GM19438 (cell line): ENCODE measurements at regions not wholly inside any gene's neighbourhood (a gene's known extent, or its start where the extent isn't known, plus 50 kb on each side); places are given as distances from the start of the nearest gene placed in this dataset.
"Not testable (repeated sequence)": the region's sequence is repeated elsewhere in the genome, so short reads cannot be mapped to it uniquely, and the experiment has no call there.

ENCODE experiments used
- ATAC-seq: cut with Tn5 transposase; IDR thresholded peaks from one replicate; pipeline ENCODE4 v1.9.1; 2021; ENCODE audit warnings: low read depth; ENCODE audit not compliant: unreplicated experiment

DNA sequence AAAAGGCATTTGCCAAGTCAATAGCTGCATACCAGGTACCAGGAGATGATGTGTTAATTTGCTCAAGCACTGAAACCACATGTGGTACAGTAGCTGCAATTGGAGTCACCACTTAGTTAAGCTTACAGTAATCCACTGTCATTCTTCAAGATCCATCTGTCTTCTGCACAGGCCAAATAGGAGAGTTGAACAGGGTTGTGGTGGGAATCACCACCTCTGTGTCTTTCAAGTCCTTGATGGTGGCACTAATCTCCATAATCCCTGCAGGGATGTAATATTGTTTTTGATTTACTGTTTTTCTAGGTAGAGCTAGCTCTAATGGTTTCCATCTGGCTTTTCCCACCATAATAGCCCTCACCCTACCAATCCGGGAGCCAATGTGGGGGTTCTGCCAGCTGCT lies 91.9 kb downstream of the FCRL5 start:
- ATAC-seq = no peak

DNA sequence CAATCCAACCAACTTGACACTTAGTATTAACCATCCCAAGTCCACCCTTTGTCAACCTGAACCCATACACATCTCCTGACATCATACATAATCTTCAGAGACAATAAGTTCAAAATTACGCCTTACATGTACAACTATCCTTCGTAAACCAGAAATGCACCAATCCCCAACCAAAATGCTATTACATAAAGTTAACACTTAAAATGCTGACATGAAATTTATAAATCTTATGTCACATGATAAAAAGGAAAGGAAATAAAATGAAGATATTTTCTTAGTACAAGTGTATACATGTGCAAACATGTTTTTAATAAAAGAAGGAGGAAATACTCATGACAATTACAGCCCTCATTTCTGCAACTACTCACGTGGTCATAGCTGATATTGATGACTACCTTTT lies 95.0 kb downstream of the FCRL5 start:
- no peak for ATAC-seq

DNA sequence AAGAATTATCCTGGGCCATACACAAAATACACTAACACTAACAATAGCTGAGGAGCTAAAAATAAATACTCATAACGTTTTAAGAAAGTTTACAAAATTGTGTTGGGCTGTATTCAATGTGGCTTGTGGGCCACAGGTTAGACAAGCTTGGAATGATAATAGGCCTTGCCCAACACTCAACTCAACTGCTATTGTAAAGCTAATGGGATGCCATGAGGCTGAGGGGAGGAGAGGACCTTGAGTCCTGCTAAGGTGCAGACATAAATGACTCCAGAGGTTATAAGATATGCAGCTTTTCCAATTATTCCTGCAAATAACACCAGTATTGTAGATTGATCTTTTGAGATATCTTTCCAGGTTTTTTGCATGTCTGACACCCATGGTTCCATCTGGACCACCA lies 97.0 kb downstream of the FCRL5 start:
- ATAC-seq = no peak

DNA sequence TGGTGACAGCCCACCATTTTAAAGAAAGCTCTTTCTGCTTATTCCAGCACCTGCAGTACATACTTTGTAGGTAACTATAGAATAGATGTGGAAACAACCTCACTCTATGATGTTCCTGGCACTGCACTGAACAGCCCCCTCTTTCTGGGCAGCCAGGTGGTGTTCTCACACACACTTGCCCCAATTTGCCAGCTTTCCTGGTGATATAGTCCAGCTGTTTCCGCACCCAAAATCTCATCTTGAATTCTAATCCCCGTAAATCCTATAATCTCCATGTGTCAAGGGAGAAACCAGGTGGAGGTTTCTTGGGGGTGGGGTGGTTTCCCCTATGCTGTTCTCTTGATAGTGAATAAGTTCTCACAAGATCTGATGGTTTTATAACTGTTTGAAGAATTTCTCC lies 102.2 kb downstream of the FCRL5 start:
- ATAC-seq = no peak

DNA sequence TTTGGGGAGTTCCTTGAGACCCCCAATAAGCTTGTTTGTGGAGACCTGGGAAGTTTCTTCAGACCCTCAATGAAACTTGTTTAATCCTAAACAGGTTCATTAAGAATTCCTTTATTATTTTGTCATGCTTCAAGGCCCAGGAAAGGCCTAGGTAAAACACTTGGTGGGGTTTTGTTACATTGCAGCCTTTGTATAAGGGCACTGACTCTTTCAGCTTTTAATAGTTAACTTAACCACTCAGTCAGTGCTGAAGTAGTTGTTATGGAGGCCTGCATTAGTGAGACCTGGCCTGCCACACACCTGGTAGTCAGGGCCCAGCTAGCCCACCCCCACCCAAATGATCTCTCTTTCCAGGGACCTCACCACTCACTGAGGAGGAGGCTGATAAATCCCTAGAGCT lies 103.7 kb downstream of the FCRL5 start:
- ATAC-seq = no peak

DNA sequence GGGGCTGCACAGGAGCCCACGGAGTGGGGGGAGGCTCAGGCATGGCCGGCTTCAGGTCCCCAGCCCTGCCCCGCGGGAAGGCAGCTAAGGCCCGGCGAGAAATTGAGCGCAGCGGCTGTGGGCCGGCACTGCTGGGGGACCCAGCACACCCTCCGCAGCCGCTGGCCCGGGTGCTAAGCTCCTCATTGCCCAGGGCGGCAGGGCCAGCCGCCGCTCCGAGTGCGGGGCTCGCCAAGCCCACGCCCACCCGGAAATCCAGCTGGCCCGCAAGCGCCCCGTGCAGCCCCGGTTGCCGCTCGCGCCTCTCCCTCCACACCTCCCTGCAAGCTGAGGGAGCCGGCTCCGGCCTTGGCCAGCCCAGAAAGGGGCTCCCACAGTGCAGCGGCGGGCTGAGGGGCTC lies 106.0 kb downstream of the FCRL5 start:
- not testable (repeated sequence) for ATAC-seq

DNA sequence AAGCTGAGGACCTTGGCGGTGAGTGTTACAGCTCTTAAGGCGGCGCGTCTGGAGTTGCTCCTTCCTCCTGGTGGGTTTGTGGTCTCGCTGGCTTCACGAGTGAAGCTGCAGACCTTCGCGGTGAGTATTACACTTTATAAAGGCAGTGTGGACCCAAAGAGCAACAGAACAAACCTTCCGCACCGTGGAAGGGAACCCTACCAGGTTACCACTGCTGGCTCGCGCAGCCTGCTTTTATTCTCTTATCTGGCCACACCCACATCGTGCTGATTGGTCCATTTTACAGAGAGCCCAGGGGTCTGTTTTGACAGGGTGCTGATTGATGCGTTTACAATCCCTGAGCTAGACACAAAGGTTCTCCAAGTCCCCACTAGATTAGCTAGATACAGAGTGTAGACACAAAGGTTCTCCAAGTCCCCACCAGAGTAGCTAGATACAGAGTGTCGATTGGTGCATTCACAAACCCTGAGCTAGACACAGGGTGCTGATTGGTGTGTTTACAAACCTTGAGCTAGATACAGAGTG lies 106.6 kb downstream of the FCRL5 start:
- ATAC-seq = not testable (repeated sequence)

DNA sequence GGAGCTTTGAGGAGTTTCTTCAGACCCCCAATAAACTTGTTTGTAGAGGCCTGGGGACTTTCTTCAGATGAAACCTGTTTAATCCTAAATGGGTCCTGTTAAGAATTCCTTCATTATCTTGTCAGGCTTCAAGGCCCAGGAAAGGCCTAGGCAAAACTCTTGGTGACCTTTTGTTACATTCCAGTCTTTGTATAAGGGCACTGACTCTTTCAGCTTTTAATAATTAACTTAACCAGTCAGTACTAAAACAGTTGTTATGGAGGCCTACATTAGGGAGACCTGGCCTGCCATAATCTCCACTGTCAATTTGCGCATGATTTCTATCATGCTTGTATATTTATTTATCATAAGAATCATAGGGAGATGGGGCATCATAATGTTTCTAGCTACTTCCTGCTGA lies 110.2 kb downstream of the FCRL5 start:
- ATAC-seq = no peak

DNA sequence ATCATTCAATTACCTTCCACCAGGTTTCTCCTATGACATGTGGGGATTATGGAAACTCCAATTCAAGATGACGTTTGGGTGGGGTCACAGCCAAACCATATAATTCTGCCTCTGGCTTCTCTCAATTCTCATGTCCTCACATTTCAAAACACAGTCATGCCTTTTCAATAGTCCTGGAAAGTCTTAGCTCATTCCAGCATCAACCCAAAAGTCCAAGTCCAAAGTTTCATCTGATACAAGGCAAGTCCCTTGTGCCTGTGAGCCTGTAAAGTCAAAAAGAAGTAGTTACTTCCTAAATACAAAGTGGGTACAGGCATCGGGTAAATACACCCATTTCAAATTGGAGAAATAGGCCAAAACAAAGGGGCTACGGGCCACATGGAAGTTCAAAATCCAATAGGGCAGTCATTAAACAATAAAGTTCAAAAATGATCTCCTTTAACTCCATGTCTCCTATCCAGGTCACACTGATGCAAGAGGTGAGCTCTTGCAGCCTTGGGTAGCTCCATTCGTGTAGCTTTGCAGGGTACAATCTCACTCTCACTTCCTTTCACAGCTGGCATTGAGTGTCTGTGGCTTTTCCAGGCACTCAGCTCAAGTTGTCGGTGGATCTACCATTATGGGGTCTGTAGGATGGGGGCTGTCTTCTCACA lies 112.9 kb downstream of the FCRL5 start:
- no peak for ATAC-seq

DNA sequence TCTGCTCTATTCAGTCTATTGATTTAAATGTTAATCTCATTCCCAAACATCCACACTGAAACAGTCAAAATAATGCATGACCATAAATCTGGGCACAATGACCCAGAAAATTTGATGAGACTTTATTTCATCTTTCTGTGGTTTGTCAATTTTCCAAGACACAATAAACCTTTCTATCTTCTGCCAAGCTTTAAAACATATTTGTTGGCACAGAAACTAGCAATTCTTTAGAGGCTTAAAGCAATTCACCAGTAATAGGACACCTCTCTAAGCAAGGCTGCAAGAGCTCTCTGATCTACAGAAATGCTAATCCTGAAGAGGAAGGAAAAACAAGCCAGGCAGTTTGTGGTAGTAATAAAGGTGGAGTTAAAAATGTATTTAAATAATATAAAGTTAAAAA lies 113.7 kb downstream of the FCRL5 start:
- no peak for ATAC-seq

DNA sequence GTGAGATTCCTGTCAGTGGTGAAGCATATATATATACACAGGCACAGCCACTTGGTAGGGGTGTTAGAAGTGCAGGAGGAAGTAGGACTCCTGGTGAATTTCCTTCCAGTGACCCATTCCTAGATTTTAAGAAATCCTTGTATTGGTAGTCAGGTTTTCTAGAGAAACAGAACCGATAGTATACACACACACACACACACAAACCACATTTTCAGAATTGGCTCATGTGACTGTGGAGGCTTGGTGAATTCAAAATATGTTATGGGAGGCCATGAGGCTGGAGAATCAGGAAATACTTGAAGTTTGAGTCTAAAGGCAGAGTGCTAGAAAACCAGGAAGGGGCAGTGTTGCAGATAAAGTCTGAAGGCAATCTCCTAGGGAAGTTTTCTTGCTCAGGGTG lies 114.2 kb downstream of the FCRL5 start:
- ATAC-seq = no peak

DNA sequence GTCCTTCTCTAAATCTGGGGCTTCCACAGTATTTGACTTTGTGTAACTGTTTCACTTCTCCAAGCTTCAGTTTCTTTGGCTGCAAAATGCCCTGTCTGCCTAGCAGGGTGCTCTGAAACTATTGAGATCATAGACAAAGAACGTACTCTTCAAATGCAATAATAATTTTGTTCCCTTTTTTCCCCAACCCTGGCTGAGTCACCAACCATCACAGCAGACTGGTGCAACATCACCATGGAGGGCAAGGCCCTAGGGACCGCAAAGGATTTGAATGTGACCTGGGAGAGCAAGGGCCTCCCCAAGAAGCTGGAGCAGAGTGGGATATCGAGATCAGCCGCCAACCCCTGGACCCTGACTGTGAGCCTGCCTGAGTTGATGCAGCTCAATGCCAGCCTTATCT lies 115.0 kb downstream of the FCRL5 start:
- ATAC-seq = no peak

DNA sequence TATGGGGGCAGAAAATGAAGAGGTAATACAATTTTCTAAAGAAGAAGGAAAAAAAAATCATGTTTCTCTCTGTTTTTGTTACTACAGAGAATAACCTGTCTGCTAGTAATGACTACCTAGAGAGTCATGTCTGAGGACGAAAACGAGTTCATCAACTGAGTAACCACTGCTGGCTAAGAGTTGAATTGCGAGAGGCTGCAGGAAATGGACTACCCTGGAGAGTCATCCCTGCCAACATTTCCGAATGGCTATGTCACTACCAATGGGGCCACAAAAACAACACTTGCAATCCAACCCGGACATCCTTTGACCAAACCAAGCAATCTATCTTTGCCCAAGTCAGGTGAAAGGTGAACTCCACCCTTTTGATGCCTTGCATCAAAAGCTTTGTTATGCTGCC lies 120.6 kb downstream of the FCRL5 start:
- ATAC-seq = no peak

DNA sequence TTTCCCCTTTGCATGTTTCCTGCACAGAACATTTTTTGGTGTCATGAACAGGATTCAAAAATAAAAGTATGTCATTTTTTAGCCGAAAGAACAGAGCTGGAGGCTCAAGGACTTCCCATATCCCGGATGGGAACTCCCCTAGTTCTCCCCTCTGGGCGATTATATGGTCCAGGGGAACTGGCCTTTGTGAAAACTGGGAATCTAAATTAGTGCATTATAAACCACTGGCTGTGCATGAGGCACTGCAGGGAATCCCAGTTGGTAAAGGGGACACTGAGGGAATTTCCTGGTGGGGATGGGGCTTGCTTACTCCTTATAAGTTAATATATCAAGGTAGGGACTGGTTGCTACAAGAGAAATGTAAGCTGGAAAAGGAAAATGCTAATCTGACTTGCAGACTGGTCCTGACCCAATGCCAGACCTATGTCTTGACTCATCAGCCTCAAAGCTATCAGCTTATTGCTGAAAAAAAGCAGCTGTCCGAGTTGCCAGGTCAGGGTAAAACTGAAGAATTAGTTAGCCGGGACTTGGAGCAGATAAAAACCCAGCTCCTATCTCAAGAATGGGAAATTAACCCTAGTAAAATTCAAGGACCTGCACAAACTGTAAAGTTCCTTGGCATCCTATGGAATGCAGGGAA lies 122.6 kb downstream of the FCRL5 start:
- no peak for ATAC-seq

DNA sequence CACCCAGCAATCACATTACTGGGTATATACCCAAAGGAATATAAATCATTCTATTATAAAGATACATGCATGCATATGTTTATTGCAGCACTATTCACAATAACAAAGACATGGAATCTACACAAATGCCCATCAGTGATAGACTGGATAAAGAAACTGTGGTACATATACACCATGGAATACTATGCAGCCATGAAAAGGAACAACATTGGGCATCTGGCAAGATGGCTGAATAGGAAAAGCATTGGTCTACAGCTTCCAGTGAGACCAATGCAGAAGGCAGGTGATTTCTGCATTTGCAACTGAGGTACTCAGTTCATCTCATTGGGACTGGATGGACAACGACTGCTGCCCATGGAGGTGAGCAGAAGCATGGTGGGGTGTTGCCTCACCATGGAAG lies 128.6 kb downstream of the FCRL5 start:
- not testable (repeated sequence) for ATAC-seq

DNA sequence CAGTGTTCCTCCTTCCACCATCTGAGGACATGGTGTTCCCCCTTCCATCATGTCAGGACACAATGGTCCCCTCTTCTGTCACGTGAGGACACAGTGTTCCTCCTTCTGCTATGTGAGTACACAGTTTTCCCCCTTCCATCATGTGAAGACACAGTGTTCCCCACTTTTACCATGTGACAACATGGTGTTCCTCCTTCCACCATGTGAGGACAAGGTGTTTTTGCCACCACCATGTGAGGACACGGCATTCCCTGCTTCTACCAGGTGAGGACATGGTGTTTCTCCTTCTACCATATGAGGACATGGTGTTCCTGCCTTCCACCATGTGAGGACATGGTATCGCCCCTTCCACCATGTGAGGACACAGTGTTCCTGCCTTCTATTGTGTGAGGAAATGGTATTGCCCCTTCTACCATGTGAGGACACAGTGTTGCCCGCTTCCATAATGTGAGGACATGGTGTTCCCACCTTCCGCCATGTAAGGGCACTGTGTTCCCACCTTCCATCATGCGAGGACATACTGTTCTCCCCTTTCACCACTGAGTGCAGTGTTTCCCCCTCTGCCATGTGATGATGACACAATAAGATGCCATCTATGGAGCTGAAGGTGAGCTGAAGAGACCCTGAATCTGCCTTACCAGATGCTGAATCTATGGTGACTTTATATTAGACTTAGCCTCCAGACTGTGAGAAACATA lies 132.3 kb downstream of the FCRL5 start:
- no peak for ATAC-seq

DNA sequence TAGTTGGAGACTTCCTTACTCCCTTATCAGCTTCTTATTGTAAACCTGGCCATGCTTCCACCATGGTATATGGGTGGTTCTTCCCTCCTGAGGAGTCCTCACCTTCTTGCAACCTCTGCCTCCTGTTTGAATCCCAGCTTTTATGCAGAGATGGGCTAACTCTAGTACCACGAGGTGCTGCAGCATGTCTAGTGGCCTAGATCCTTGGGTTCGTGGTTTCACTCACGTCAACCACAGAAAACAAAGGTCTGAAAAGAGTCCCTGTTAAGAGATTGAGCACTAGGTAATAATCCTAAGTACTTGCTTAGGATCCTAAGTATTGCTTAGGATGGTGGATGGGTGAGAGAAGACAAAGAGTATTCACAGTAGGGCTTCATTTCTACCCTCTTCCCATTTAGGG lies 133.7 kb downstream of the FCRL5 start:
- no peak for ATAC-seq

DNA sequence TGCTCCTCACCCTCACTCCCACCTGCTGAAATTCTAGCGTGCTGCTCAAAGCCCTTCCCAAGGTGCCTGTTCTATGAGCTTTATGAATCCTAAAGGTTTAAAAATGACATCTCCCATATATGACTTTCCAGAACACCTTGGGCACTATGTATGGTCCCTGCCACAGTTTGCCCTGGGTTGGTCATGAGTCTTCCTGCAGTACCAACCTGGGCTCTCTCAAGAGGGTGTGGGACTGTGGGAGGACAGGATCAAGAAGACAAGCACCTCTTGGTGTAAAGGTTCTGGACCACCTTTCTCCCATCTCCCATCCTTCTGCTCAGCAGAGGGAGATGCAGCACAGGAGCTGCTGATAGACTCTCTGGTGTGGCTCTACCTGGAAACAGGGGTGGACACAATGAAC lies 134.1 kb downstream of the FCRL5 start:
- ATAC-seq = no peak

DNA sequence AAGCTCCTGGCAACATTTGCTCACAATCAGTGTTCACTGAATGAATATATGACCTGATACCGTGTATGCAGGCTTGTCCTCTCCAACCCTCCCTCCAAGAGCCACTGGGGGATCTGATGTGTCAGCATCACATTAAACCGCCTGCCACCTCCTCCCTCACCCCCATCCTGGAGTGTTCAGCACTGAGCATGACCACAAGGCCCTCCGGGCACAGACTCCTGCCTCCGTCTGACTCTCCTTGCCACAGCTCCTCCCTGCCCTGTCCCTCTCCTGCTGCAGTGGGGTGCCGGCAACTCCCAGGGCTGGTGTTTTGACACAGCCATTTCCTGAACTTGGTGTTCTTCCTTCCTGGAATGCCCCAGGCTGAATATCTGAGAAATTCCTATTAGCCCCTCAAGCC lies 136.7 kb downstream of the FCRL5 start:
- no peak for ATAC-seq

DNA sequence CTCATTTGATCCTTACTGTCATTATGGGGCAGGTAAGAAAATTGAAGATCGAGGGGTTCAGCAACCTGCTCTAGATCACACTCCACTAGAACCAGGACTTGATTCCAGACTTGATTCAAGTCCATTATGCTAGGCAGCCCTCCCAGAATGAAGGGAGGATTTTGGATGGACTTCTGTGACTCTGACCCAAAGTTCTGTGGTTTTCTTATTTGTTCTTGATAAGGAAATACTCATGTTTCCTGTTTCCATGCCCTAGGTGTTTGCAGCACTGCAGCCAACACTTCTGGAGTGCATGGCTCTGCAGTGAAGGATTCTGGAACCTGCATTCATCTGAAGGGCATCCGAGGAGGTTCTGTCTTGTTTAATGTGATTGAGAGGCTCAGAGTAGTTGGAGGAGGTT lies 140.0 kb downstream of the FCRL5 start:
- ATAC-seq = no peak

DNA sequence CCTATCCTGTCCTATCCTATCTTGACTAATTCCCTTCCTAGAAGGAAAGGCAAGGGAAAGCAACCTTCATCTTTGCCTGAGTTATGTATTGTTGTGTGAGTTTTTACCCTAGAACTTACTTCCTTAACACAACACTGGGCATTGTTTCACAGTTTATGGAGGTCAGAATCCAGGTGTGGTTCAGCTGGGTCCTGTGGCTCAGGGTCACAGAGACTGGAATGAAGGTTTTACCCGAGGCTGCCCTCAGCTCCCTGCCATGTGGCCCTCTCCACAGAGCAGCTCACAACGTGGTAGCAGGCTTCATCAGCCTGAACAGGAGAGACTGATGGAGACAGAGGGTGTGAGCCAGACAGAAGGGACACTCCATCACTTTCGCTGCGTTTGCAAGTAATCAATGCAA lies 140.5 kb downstream of the FCRL5 start:
- ATAC-seq = no peak

DNA sequence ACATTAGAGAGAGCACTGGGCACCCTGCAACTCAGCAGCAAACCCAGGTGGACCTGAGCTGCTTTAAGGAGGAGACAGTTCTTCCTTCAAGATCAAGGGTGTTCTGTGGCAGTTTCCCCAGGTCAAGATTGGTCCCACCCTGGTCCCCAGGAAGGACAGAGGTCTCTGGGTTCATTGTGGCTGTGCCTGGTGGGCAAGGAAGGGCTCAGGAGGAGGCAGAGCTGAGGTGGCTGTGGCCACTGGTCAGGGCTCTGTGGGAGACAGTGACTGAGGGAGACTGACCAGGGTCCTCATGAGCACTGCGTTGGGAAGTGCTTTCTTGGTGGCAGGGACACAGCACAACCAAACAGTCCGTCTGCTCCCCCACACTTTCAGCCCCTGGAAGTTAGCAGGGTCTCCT lies 141.3 kb downstream of the FCRL5 start:
- no peak for ATAC-seq
